ENCODE measurements at regions not wholly inside any gene's neighbourhood (a gene's known extent, or its start where the extent isn't known, plus 50 kb on each side); places are given as distances from the start of the nearest gene placed in this dataset.

DNA sequence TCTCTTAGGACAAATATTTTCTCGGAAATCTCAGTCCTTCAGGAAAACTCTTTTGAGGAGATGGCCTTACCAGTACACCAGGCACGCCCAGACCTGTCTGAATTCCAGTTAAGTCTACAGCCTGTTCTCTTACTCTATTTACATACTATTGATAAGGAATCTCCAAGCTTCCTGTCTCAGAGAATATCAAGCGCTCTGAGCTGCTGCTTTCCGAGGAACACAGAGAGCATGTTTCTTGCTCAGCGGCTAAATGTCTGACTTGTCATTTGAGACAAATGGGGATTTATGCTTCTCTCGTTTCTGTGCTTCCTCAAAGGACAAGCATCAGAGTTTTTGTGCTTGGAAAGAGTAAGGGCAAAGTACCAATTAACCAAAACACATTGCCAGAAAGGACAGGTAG, 112.4 kb upstream of the CCDC54 start:
- DNase-seq (ENCODE audit: low spot score) = no peak

DNA sequence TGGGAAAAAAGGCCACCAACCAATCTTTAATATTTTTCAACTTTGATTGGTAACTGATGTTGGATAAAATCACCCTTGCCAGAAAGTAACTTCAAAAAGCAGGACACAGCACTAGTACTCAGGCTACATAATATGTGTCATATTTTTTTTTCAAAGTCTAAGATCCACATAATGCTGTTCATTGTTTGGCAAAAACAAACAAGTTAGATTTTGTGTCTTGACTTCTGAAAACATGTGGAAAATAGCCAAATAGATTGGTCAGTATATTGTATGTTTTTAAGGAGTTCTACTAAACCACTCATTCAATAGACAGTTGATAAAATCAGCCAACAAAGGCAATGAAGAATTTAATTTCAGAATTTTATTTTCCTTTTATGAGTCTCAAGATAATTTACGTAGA, 111.7 kb upstream of the CCDC54 start:
- no peak for DNase-seq (ENCODE audit: low spot score)

DNA sequence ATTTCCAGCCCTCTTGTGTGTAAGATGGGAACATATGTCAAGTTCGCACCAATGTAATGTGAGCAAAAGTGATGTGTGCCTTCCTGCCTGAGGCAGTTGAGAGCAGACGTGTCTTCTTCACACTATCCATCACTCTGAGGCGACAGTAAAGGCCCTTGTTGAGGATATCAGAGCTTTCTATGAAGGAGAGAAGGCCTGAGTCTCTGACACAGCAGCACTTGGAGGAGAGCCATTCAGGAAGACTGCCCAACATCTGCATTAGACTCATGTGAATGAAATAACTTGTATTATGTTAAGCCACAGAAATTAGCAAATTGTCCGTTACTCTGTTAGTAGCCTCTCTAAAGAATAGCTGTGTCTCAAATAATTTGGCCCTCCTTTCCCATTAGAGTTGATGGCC, 108.8 kb upstream of the CCDC54 start:
- DNase-seq (ENCODE audit: low spot score) = no peak

DNA sequence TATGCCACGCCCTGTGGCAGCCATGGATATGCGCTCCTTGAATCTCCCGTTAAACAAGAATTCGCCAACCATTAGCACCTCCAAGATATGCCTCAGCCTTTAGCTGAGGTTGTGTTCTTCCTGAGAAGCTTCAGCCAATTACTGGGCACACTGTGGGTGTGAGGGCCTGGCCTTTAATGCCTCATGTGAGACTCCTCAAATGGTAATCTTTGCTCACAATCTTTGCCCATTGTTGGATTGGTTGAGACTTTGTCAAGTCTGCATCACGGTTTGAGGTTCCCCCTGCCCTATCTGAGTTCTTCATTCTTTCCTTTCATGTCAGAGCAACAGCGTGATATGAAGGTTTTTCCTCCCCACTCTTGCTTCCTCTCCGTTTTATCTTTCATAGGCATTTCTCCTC, 108.1 kb upstream of the CCDC54 start:
- DNase-seq (ENCODE audit: low spot score) = no peak

DNA sequence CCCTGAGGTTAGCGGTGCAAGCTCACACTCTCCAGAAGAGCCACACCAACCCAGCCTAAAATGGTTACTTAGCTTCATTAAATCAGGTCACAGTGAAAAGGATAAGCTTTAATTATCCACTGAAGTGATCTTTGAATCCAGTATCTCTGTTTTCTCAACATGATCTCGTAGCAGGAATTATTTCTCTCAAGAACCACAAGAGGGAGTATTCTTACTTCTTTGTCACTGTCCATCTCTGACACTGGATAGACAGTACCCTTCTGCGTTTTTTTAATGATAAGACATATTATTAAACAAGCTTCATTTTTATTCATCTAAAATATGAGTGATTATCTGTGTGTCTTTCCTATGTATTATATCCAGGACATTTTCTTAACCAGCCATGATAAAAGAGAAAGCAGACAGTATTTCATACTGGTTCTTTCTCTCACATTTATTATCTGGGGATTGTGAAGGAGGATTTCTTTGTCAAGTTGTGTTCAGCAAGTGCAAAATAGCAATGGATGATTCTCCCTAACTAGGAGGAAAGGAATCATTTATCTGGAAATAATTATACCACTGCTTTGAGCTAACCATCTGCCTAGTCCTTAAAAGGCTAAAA, 105.4 kb upstream of the CCDC54 start:
- DNase-seq (ENCODE audit: low spot score) = peak; percentile 4

DNA sequence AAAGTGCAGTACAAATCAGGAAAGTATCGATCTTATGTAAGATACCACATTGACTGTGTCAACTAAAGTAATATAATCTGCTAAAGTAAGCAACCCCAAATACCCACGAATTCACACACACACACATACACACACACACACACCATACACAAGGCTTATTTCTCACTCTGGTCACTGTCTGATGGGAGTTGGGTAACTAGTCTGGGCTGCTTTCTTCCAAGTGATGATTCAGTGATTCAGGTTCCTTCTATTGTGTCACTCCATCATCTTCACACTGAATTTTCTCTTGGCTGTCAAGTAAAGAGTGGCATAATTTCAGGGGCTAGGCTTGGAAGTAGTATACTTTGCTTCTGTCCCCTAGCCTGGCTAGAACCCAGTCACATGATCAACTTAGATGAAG, 104.8 kb upstream of the CCDC54 start:
- DNase-seq (ENCODE audit: low spot score) = no peak

DNA sequence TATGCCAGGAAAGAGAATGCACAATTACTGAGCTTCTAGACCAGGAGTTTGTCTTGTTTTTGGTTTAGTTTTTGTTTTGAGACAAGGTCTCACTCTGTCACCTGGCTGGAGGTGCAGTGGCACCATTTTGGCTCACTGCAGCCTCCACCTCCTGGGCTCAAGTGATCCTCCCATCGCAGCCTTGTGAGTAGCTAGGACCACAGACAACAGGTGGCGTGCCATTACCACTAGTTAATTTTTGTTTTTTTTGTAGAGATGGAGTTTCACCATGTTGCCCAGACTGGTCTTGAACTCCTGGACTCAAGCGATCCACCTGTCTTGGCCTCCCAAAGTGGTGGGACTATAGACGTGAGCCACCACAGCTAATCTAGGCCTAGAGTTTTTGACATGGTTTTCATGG, 104.4 kb upstream of the CCDC54 start:
- DNase-seq (ENCODE audit: low spot score) = no peak

DNA sequence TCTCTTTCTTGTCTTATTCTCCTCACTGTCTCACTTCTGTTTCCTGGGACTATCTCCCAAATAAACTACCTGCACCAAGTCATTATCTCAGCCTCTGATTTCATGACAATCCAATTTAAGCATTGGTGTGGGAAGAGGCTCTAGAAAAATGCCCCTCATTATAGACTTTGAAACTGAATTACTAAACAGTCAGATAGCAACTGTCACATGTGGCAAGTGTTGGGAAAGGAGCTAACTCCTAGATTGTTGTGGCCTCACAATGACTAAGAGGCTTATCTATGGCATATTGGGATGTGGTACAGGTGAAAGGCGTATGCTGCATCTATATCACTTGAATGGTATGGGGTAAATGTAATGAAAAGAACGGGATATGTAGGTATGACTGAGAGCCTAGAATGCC, 103.5 kb upstream of the CCDC54 start:
- DNase-seq (ENCODE audit: low spot score) = no peak

DNA sequence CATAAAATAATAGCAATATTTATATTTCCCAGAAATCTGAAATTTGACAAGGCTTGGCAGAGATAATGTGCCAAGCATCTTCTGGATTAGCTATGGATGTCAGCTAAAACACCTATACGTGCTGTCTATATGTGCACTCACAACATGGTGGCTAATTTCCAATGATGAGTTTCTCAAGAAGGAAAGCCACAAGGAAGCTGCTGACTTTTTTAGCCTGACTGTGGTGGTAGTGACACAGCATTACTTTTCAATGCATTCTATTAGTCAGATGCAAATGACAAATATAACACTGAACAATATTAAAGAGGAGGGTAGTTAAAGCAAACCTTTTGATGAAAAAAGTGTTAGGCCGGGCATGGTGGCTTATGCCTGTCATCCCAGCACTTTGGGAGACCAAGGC, 101.7 kb upstream of the CCDC54 start:
- DNase-seq (ENCODE audit: low spot score) = no peak

DNA sequence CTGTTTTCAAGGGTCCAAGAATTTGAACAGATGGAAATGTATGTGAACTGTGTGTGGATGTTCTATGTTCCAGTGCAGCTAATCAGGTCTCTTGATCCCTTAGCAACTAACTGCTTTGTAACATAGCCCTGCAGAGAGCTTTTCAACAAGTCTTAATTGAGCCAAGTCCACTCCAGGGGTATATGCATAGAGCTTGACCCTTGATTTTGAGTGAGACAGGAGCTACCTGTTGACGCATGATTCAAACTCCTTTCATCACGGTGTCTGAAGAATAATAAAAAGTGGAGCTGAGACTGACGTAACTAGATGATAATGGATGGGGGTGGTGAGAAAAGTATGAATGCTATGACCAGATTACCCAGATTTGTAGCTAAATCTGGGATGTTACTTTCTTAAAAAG, 93.3 kb upstream of the CCDC54 start:
- no peak for DNase-seq (ENCODE audit: low spot score)

DNA sequence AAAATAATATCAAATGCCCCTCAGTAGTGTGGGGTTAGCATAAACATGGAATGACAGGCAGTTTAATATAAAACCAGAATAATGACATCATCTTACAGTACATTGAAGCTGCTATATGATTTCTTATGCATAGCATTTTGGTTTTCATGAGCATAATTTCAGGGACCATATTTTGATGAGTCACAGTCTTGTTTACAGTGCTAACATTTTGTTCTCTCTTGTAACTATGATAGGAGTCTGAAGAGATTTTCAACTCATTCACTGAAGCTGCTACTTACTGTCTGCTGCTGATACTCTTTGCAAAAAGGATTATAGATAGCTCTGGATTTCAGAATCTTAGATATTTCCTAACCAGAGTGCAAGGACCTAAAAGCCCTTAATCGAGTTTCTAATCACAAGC, 92.6 kb upstream of the CCDC54 start:
- DNase-seq (ENCODE audit: low spot score) = no peak

DNA sequence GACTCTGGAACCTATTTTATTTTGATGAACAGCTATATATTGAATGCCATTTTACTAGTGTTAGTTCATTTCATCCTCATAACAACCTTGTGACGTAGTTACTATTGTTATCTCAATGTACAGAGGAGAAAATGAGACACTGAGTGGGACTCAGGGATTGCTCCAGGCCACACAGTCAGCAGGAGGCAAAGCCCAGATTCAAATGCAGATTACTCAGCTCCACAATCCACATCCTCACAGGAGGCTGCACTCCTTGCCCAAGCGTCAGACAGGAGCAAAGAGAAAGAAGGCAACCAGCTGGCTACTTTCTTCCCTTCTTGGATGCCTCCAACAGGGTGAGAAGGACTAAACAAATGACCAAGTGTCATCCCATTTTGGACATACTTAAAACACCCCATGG, 92.0 kb upstream of the CCDC54 start:
- no peak for DNase-seq (ENCODE audit: low spot score)

DNA sequence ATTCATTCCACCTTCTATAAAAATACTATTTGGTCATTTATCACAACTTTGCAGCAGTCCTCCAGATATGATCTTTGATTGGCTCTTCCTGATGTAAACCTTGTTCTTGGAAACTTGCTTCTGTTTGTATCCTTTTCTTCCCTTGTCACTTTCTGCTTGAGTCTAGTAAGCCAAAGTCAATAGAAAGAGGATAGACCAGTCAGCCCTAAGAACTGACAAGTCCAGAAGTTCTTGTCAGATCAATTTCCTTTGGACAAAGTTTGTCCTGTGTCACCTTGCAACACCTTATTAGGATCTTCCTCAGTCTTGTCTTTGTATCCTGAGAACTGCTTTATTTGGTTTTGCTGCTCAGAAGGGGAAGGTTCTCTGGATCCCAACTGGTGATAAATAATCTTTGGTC, 87.9 kb upstream of the CCDC54 start:
- DNase-seq (ENCODE audit: low spot score) = no peak

DNA sequence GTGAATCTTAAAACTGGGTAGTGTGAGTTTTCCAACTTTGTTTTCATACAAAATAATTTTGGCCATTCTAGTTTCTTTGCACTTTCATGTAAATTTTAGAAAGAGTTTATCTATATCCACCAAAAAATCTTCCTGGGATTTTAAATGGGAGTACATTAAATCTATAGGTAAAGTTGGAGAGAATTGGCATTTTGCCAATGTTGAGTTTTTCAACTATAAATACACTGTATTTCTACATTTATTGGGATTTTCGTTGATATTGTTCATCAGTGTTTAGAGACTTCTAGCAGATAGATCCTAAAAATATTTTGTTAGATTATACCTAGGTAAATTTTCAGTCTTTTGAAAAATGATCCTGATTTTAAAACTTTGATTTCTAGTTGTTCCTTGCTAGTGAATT, 83.1 kb upstream of the CCDC54 start:
- no peak for DNase-seq (ENCODE audit: low spot score)

DNA sequence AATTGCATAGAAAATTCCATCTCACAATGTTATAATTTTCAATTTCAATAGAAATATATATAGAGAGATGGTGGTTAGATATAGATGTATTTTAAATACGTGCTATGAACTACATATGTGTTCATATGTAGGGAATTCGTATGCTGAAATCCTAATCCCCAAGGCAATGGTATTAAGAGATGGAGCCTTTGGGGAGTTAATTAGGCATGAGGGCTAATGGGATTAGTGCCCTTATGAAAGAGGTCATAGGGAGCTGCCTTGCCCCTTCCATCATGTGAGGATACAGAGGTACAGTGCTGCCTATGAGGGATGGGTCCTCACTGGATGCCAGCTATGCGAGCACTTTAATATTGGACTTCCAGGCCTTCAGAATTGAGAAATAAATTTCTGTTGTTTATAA, 79.6 kb upstream of the CCDC54 start:
- DNase-seq (ENCODE audit: low spot score) = no peak

DNA sequence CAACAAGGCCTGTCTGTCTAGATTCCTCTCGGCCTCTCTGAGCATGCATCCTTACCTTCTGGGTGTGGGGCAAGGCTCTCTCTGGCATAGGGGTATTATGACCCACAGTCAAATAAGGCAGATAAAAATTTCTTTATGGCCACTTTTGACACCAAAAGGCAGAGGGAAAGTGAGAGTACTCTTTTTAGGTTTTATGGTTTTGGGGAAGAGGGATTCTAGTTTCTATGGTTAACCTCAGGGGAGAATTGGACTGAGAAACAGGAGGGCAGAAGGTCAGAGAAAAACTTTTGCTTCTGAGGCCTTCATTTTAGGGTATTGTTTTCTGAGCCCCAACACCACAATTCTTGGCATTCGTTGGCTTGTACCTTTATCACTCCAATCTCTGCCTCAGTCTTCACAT, 70.0 kb upstream of the CCDC54 start:
- DNase-seq (ENCODE audit: low spot score) = no peak

DNA sequence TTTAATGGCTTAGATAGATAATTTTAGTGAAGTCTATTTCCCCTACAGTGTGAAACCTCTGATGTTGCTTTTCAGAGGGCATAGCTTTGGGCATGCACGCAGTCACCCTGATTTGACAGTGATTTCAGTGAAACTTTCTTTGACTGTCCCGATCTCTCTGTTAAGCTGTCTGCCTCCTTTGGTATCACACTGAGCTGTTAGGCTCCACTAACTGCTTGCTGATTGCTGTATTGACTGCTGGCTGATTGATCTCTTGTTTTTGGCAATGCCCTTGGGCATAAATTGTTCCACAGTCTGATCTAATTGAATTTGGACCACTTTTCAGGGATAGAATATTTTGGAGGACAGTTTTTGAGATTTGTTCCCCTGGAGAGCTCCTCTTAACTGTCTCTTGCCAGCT, 68.5 kb upstream of the CCDC54 start:
- DNase-seq (ENCODE audit: low spot score) = no peak

DNA sequence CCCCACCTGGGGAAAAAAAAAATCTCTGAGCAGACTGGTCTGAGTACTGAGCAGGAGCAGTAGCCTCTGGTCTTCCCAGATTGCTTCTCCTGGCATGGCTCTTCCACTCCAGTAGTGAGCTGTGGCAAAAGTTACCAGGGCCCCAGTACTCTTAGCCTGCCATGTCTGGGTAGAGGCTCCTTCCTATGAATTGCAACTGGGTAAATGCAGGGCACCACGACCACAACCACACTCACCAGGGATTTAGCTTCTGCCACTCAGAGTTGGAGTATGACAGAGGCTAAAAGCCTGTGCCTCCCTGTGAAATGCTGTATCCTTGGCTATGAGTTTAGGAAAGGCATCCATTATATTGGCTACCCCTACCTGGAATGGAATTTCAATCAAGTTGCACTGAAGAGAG, 67.9 kb upstream of the CCDC54 start:
- no peak for DNase-seq (ENCODE audit: low spot score)

DNA sequence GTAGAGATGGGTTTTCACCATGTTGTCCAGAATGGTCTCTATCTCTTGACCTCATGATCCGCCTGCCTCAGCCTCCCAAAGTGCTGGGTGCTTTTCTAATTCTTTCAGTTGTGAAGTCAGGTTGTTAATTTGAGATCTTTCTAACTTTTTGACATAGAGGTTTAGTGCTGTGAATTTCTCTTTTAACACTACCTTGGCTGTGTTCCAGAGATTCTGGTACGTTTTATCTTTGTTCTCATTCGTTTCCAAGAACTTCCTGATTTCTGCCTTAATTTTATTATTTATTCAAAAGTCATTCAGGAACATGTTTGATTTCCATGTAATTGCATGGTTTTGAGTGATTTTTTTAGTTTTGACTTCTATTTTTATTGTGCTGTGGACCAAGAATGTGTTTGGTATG, 63.5 kb upstream of the CCDC54 start:
- no peak for DNase-seq (ENCODE audit: low spot score)

DNA sequence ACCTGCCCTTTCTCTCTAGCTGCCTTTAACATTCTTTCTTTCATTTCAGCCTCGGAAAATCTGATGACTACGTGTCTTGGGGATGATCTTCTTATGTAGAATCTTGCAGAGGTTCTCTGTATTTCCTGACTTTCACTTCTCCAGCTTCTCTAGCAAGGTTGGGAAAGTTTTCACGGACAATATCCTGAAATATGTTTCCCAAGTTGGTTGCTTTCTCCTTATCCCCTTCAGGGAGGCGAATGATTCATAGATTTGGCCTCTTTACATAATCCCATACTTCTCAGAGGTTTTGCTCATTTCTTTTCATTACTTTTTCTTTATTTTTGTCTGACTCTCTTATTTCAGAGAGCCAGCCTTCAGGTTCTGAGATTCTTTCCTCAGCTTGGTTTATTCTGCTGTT, 62.1 kb upstream of the CCDC54 start:
- no peak for DNase-seq (ENCODE audit: low spot score)

DNA sequence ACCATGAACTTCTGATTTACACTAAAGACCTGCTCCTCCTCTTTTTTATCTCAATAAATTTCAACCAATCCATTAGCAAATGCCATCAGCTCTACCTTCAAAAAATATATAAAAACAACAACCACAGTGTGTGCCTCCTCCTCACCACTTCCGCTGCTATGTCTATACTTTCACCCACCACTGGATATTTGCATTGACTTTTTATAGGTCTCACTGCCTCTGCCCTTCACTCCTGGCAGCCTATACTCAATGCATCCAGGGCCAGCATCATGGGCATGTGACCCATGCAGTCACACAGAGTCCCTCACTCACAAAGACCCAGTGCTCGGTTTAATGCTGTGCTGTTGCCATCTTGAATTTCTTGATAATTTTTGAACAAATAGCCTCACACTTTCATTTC, 53.5 kb upstream of the CCDC54 start:
- DNase-seq (ENCODE audit: low spot score) = no peak

DNA sequence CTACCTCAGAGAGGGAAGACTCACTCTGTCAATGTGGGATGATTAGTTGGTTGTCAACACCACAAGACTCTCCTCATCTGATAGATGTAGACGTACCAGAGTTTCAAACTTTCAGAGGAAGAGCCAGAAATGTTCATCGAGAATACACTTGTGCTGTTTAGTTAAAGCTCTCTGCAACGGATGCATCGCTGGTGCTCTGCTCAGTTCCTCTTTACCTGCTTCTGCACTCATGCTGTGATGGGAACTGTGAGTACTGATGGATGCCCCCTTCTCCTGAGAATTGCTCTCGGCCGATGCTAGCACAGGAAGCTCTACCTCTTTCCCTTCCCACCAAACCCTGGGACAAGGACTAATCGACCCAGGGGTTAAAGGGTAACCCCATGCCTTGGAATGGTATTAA, 51.8 kb upstream of the CCDC54 start:
- DNase-seq (ENCODE audit: low spot score) = no peak
